AG04449 (cell line): ENCODE measurements at regions not wholly inside any gene's neighbourhood (a gene's known extent, or its start where the extent isn't known, plus 50 kb on each side); places are given as distances from the start of the nearest gene placed in this dataset.

Experiments used
- CTCF ChIA-PET: fragments of 350-600 bp; formaldehyde crosslinking; extraction: SDS; loops from one replicate; lab custom pipeline; 2021; ENCODE audit warnings: antibody characterized with exemption; lab: Yijun Ruan, JAX
- POLR2A ChIA-PET: fragments of 400-600, 350-600 bp; formaldehyde crosslinking; extraction: SDS; loops from one replicate; lab custom pipeline; 2020; ENCODE audit warnings: antibody characterized with exemption, inconsistent platforms; lab: Yijun Ruan, JAX
- DNase-seq: peaks from one replicate; pipeline ENCODE4 v3.0.0-alpha.2; 2010; ENCODE audit warnings: low read depth, low spot score
- H3K4me3 ChIP-seq: 2 replicates; pipeline ENCODE4 v1.5.1; 2011; ENCODE audit warnings: low read depth, mild to moderate bottlenecking, control low read depth, low read length
- TF ChIP-seq, protein P1 (sequence below): IDR thresholded peaks from one replicate; pipeline ENCODE4 v1.5.1; 2011; ENCODE audit warnings: mild to moderate bottlenecking, moderate library complexity, low read length, control low read depth, inconsistent platforms; ENCODE audit not compliant: insufficient read depth; ENCODE audit errors: missing control alignments

DNA sequence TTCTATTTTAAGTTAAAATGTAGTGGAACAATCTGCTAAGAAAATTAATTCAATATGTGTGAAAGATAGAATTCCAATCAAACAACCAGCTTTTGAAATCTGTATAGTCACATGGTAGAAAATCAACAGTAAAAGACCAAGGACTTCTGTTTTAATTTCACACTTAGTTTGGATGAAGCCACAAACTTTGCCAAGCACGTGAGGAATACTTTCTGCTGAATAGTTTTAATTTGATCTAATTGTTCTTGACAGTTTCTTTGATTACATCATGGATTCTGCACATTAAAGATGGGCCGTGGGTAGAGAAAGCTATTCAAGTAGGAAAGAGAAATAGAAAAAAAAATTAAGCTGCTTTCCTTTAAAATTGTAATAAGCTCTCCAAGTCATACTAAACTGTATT is 137.9 kb upstream of the FAM241A start:
- H3K4me3 ChIP-seq = no peak overlapping the region
- CTCF ChIA-PET = interaction anchor here (1.2 kb wide), 1 partner anchor 24 kb away, joined by 3 read pairs; no protein-coding TSS in a partner anchor
- POLR2A ChIA-PET = no interaction called here
- TF ChIP-seq, protein P1, sequence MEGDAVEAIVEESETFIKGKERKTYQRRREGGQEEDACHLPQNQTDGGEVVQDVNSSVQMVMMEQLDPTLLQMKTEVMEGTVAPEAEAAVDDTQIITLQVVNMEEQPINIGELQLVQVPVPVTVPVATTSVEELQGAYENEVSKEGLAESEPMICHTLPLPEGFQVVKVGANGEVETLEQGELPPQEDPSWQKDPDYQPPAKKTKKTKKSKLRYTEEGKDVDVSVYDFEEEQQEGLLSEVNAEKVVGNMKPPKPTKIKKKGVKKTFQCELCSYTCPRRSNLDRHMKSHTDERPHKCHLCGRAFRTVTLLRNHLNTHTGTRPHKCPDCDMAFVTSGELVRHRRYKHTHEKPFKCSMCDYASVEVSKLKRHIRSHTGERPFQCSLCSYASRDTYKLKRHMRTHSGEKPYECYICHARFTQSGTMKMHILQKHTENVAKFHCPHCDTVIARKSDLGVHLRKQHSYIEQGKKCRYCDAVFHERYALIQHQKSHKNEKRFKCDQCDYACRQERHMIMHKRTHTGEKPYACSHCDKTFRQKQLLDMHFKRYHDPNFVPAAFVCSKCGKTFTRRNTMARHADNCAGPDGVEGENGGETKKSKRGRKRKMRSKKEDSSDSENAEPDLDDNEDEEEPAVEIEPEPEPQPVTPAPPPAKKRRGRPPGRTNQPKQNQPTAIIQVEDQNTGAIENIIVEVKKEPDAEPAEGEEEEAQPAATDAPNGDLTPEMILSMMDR = no peak
- DNase-seq = no peak

DNA sequence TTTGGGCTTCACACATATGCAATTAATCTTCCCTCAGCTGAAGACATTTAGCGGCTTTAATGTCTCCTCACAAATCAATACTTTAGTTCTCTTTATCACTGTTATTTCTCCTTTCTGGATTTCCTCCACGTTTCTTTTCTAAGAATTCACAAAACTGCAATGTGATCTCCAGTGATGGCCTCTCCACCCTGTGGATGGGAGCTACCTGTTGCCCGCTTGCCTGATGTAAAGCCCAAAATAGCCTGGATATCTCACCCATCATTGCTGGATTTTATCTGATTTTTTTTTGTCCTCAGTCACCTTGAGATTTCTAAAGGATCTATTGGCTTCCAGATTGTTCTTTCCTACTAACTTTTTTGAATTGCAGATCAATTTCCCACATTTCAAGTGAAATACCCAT is 129.3 kb upstream of the FAM241A start:
- ChIA-PET POLR2A (no interaction called here), CTCF (interaction anchor here (1.3 to 2.1 kb wide), 3 partner anchors 16 to 375 kb away, joined by 3 to 12 read pairs (median 3); no protein-coding TSS in a partner anchor)
- TF ChIP-seq, protein P1 = no peak
- no peak for DNase-seq
- no peak overlapping the region for H3K4me3 ChIP-seq

DNA sequence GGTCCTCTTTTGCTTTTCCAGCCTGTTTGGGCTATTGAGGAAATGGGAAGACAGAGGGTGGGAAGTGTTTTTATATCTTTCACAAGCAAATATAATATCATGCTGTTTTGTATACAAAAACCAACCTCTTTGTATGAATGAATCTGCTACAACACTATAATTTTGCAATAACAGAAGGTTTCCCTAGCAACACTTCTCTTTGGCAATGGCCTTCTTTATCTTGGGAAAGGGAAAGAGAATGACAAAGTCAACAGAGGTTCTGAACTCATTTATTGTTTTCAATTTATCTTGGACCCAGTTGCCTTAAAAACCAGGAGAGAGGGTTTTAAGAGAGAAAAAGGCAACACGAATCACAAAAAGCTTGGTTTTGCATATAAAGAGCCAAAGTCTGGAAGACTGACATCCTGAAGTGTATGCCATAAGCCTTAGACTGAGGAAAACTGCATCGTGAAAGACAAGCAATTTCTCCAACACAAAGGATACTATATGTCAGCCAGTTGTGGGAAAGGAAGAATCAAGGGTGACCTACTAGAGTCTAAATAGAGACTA is 121.8 kb upstream of the FAM241A start:
- no peak overlapping the region for H3K4me3 ChIP-seq
- DNase-seq = no peak
- ChIA-PET POLR2A (no interaction called here), CTCF (interaction anchor here (0.9 to 1.8 kb wide), 2 partner anchors 8 to 49 kb away, joined by 3 to 7 read pairs; no protein-coding TSS in a partner anchor)
- TF ChIP-seq, protein P1 = no peak

DNA sequence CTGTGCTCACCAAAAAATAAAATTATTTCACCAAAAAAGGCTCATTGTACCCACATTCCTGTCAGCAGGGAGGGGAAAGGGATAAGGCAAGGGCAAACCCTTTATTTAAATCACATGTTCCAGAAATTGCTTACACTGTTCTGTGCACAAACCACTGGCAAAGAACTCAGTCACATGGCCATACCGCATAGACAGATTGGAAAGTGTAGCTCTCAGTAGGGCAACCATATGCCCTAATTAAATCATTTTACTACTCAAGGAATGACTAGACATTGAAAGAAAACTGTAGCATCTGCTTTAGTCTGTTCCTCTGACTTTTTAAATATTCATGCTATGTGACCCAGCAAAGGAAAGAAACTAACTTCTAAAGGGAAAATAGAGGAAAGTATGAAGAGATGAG is 119.2 kb upstream of the FAM241A start:
- POLR2A ChIA-PET = no interaction called here
- no peak for DNase-seq
- CTCF ChIA-PET = no interaction called here
- H3K4me3 ChIP-seq = no peak overlapping the region
- TF ChIP-seq, protein P1 = no peak

DNA sequence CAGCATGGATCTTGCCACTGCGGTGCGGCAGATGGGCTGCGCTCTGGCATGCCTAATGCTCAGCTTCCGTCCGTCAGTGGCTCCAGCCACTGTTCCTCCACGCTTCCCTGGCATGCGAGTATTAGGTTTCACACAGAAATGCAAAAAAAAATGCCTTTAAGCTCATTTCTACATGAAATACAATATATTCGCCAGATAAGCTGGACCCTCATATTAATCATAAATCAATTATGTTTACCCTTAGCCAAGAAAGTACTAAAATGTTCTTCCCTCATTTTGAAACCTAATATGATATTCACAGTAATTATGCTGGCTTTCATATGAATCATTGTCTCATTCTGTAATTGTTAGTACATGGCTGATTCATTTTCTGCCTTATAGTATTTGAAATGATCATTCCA is 115.5 kb upstream of the FAM241A start:
- H3K4me3 ChIP-seq = no peak overlapping the region
- no peak for DNase-seq
- ChIA-PET POLR2A (no interaction called here), CTCF (interaction anchor here (0.9 to 6.0 kb wide), 8 partner anchors 11 to 394 kb away, joined by 3 to 63 read pairs (median 12); no protein-coding TSS in a partner anchor)
- TF ChIP-seq, protein P1 = no peak

DNA sequence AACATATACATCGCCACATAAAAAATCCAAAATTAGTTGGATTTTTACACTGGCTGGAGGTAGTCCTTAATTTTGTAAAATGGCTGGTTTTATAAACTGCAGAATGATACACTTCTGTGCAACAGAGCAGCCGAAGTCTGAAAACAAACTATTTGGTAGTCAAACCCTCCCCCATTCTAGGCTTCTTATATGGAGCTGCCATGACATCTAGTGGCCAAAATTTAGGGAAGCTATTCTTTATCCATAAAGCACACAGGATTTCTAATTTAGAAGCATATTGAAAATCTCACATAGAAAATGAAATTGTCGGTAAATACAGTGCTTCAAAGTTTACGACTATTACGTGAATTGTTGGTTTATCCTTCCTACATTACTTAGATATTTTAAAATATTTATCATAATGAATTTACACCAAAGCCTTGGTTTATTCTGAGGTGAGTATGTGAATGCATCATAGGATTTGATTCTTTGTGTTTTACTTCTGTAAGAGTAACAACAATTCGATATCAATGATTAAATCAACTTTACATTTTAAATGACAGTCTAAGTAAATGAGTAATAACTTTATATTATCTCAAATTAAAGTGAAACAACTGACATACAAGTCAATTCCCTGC is 113.4 kb upstream of the FAM241A start:
- ChIA-PET CTCF (interaction anchor here (0.7 to 6.0 kb wide), 36 partner anchors 9 to 1688 kb away, joined by 3 to 63 read pairs (median 4); no protein-coding TSS in a partner anchor), POLR2A (no interaction called here)
- H3K4me3 ChIP-seq = no peak overlapping the region
- no peak for DNase-seq
- TF ChIP-seq, protein P1 = peak; percentile 57
